Cardiac muscle cell (in vitro differentiated cells and primary cell): ENCODE measurements at regions not wholly inside any gene's neighbourhood (a gene's known extent, or its start where the extent isn't known, plus 50 kb on each side); places are given as distances from the start of the nearest gene placed in this dataset.
A peak's percentile ranks its signal among the peaks of the same experiment; 100 is the strongest.
"Not testable (repeated sequence)": the region's sequence is repeated elsewhere in the genome, so short reads cannot be mapped to it uniquely, and the experiment has no call there.

Experiments
- DNase-seq, 2 donors: peaks; one replicate each; pipeline versions ENCODE4 v3.0.0 to v3.0.0-alpha.2; 2010 to 2017; ENCODE audit warnings: low read depth in 1 of 2, low spot score in 1 of 2
- H3K27ac ChIP-seq: fragments of 200-600 bp; sonication (generic); 2 replicates; pipeline ENCODE4 v1.5.1; 2016
- H3K27me3 ChIP-seq: fragments of 200-600 bp; sonication (generic); 2 replicates; pipeline ENCODE4 v1.6.0; 2016; ENCODE audit warnings: control low read depth
- H3K36me3 ChIP-seq: fragments of 200-600 bp; sonication (generic); 2 replicates; pipeline ENCODE4 v1.5.1; 2016; ENCODE audit warnings: control low read depth
- H3K4me1 ChIP-seq: fragments of 200-600 bp; sonication (generic); 2 replicates; pipeline ENCODE4 v1.8.1; 2017; ENCODE audit warnings: low read depth, mild to moderate bottlenecking, mixed run types
- H3K4me3 ChIP-seq: fragments of 200-600 bp; sonication (generic); 2 replicates; pipeline ENCODE4 v1.5.1; 2016; ENCODE audit warnings: mild to moderate bottlenecking
- H3K9me3 ChIP-seq: fragments of 200-600 bp; sonication (generic); 2 replicates; pipeline ENCODE4 v1.5.1; 2017; ENCODE audit warnings: low read depth, mild to moderate bottlenecking, control low read depth
- CTCF ChIP-seq: IDR thresholded peaks from 2 replicates; pipeline ENCODE4 v1.5.1; 2012; ENCODE audit warnings: low read depth, mild to moderate bottlenecking, low read length

- H3K27me3 ChIP-seq, result no peaks in the 10 kb centered on the region
- no peaks in the 10 kb centered on the region for H3K4me1 ChIP-seq
- no peaks in the 10 kb centered on the region for H3K36me3 ChIP-seq
- TF ChIP-seq CTCF, result no peak
- no peak overlapping the region for H3K27ac ChIP-seq
- no peak for DNase-seq
- no peaks in the 10 kb centered on the region for H3K9me3 ChIP-seq
- no peak overlapping the region for H3K4me3 ChIP-seq
Measured at GRCh38 chr19:24004166-24004565, 82.8 kb upstream of the ZNF254 start.

GRCh38 chr19:24029941-24030636 lies 56.9 kb upstream of the ZNF254 start:
- H3K36me3 ChIP-seq, result no peaks in the 10 kb centered on the region
- no peaks in the 10 kb centered on the region for H3K27me3 ChIP-seq
- H3K9me3 ChIP-seq, result no peaks in the 10 kb centered on the region
- peaks cover 7% of the 10 kb centered on the region for H3K4me1 ChIP-seq
- no peak for TF ChIP-seq CTCF
- DNase-seq, result no peak
- no peak overlapping the region for H3K27ac ChIP-seq
- no peak overlapping the region for H3K4me3 ChIP-seq

- Histone ChIP-seq H3K36me3 (peaks cover 13% of the 10 kb centered on the region), H3K4me3 (peak overlapping the region; percentile 85), H3K9me3 (no peaks in the 10 kb centered on the region), H3K27ac (peak overlapping the region; percentile 100), H3K27me3 (no peaks in the 10 kb centered on the region), H3K4me1 (peaks cover 10% of the 10 kb centered on the region)
- TF ChIP-seq CTCF, result no peak
- DNase-seq, result no peak
Measured at GRCh38 chr19:24032651-24033050, 54.3 kb upstream of the ZNF254 start.

GRCh38 chr19:24033301-24033962 lies 53.6 kb upstream of the ZNF254 start:
- DNase-seq, result peak; percentile 95
- H3K27ac ChIP-seq, result peak overlapping the region; percentile 100
- H3K36me3 ChIP-seq, result peaks cover 16% of the 10 kb centered on the region
- peak; percentile 8 for TF ChIP-seq CTCF
- H3K4me1 ChIP-seq, result peaks cover 10% of the 10 kb centered on the region
- no peaks in the 10 kb centered on the region for H3K9me3 ChIP-seq
- peak overlapping the region; percentile 85 for H3K4me3 ChIP-seq
- H3K27me3 ChIP-seq, result no peaks in the 10 kb centered on the region

- TF ChIP-seq CTCF, result no peak
- H3K4me1 ChIP-seq, result peaks cover 10% of the 10 kb centered on the region
- no peaks in the 10 kb centered on the region for H3K9me3 ChIP-seq
- DNase-seq, result peak; percentile 68 to 69
- H3K27me3 ChIP-seq, result no peaks in the 10 kb centered on the region
- H3K27ac ChIP-seq, result peak overlapping the region; percentile 100
- H3K4me3 ChIP-seq, result peak overlapping the region; percentile 85
- peaks cover 16% of the 10 kb centered on the region for H3K36me3 ChIP-seq
Measured at GRCh38 chr19:24033963-24034342, 53.0 kb upstream of the ZNF254 start.

- not testable (repeated sequence) for DNase-seq, H3K27me3 ChIP-seq, H3K9me3 ChIP-seq, H3K4me1 ChIP-seq
- Histone ChIP-seq H3K36me3 (peaks cover 16% of the 10 kb centered on the region), H3K27ac (peak overlapping the region; percentile 100), H3K4me3 (peak overlapping the region; percentile 85)
Measured at GRCh38 chr19:24035261-24035880, 51.6 kb upstream of the ZNF254 start.
